GM18505 (cell line): ENCODE measurements at regions not wholly inside any gene's neighbourhood (a gene's known extent, or its start where the extent isn't known, plus 50 kb on each side); places are given as distances from the start of the nearest gene placed in this dataset.

Experiments used
- ATAC-seq: cut with Tn5 transposase; IDR thresholded peaks from one replicate; pipeline ENCODE4 v1.9.1; 2021; ENCODE audit not compliant: unreplicated experiment
- POLR2A ChIP-seq: IDR thresholded peaks from 4 replicates; pipeline ENCODE4 v1.6.1; 2011; ENCODE audit warnings: borderline replicate concordance; ENCODE audit not compliant: insufficient read depth, insufficient read length; ENCODE audit errors: extremely low read depth

DNA sequence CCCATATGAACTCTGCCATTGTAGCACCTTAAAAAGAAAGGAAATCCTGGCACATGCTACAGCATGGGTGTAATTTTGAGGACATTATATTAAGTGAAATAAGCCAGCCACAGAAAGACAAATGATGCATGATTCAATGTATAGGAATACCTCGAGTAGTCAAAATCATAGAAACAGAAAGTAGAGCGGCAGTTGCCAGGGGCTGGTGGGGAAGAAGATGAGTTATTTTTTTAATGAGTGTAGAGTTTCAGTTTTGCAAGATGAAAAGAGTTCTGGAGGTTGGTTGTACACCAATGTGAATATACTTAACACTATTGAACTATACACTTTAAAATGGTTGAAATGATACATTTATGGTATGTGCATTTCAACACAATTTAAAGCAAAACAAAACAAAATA lies 133.0 kb downstream of the ZDHHC21 start:
- ATAC-seq = no peak
- no peak for TF ChIP-seq POLR2A

DNA sequence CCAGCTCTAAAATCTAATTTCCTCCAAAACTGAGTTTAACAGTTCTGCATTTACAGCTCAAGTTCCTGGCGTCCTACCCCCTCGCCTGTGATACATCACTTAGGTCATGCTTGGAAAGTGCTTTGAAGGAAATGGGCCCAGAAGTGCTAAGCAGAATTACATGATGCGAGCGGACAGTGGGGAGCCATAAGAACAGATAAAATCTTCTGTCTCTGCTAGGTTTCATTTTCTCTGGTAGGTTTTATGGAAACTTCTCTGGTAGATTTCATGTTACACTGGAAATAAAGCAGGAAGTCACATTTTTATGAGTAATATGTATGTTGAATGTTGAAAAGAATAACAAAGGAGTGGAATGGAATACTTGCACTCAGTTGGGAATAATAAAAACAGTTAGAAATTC lies 138.3 kb downstream of the ZDHHC21 start:
- no peak for TF ChIP-seq POLR2A

DNA sequence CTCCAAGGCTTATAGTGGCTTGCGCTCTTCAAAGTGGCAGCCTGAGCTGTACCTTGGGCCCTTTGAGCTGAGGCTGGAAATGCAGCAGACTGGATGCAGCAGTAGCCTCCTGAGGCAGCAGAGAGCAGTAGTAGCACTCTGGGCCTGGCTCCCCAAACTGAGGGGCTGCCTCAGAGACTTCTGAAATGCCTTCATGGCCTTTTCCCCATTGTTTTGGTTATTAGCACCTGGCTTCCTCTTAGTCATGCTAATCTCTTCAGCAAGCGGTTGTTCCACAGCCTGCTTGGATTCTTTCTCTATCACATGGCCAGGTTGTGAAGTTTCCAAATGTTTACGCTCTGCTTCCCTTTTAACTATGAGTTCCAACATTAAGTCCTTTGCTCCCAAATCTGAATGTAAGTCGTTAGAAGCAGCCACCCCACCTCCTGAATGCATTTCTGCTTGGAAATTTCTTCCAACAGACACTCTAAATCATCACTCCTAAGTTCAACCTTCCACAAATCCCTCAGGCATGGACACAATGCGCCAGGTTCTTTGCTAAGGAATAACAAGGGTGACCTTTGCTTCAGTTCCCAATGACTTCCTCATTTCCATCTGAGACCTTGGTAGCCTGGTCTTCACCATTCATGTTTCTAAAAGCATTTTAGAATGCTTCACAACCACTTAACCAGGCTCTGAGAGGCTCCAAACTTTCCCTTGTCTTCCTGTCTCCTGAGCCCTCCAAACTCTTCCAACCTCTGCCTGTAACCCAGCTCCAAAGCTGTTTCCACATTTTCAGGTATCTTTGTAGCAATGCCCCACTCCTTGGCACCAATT lies 145.8 kb downstream of the ZDHHC21 start:
- ATAC-seq = no peak
- no peak for TF ChIP-seq POLR2A

More for the DNA sequence above, 138.3 kb downstream of the ZDHHC21 start:
- ATAC-seq = no peak

DNA sequence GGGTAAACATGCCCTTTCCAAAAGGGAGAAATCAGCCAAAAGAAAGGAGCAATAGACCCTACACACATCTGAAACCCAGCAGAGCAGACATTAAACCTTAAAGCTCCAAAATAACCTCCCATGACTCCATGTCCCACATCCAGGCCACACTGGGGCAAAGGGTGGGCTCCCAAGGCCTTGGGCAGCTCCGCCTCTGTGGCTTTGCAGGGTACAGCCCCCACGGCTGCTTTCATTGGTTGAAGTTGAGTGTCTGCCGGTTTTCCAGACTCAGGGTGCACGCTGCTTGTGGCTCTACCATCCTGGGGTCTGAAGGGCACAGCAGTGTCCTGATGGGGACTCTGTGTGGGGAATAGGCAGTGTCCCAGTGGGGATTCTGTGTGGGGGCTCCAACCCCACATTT lies 146.5 kb downstream of the ZDHHC21 start:
- ATAC-seq = no peak
- TF ChIP-seq POLR2A = no peak

DNA sequence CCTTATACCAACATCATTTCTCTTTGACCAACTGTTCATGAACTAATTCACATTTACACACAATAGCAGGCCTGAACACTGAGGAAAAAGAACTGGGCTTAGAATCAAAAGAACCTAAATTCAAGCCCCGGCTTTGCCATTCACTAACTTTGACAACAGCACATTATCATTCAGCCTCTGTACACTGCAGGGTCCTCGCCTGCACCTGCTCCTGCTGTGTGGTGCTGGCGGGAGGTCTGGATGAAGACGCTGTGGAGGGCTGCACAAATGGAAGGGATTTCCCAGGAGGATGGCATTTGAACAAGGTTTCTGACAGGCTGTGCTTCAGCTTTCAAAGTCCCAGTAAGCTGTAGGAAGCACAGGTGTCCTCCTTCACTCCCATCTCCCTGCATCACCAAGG lies 151.2 kb downstream of the ZDHHC21 start:
- ATAC-seq = no peak
- TF ChIP-seq POLR2A = no peak

DNA sequence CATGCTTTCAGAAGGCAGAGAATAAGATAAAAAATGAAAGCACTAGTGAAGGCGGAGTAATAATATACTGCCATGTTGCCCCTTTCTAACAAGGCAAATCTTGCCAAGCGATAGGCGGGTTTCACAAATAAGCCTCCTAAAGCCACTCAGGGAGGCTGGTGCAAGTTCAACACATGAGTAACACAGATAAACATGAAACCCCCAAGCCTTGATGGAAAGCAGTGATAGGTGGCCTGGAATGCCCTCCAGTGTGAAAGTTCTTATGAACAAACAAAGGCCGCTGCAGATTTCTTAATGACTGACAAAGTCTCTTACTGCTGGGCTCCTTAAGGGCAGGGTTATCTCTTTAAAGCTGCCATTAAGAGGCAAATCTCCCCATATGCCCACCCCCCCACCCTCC lies 154.7 kb downstream of the ZDHHC21 start:
- TF ChIP-seq POLR2A = no peak
- no peak for ATAC-seq

DNA sequence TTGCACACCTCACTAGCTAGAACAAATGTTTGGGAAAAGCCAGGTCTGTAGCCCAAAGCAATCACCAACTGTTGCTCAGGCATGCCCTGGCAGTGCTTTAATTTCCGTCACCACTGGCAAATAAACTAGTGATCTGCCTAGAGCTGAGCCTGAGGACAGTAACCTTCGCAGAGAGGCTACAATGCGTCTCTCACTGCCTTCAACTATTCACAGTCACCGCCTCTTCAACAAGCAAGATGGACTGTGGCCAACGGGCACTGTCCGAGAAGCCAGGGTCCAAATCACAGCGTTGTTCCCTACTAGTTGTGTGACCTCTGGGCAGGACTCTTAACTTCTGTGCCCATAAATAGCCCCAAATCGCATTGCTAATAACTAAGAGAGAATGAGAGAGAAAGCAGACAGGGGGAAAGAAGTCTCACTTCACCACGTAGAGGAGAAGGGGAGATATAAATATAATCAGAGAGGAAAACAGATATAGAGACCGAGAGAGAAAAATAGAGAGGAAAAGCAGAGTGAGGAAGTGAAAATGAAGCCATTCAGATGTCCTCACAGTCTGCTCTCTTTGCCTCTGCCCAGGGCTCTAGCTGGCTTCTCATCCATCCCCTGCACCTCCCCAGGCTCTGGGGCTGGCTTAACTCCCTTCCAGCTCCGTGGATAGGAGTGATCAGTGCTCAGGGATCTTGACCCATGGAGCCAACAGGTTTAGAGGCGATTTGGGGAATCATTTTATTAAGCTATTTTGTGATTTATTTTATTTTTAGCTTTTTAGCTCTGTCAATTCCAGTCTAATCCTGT lies 157.9 kb downstream of the ZDHHC21 start:
- no peak for TF ChIP-seq POLR2A

DNA sequence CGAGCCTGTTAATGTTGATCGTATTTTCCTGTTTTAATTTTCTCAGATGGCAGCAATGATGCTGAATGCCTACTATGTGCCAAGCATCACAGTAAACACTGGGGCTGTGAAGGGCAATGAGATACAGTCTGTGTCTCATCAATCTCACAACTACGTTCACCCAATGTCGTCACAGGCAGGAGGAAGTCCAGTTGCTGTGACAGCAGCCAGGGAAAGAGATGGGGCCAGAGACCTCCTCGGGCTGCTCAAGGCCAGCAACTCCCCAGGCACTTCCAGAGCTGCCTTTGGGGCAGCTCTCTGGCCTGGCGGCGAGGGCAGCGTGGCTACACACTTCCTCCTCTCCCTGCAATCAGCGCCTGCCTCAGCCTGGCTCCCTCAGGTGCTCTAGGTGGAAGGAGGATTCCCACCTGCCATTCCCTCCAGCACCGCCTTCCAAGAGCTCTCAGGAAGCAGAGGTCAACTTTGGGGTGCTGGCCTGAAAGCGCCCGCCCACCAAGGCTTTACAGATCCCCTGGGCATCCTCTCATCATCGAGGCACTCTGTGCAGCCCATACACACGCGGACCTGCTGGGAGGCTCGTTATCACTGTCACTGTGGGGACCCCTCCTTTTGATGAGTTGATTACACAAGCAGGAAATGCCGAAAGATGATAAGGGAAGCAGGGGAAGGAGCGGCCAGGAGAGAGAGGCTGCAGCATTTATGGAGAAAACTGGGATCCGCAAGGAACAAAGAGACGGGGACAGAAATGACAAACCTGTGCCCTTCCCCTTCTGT lies 159.2 kb downstream of the ZDHHC21 start:
- TF ChIP-seq POLR2A = no peak
- ATAC-seq = no peak

More for the DNA sequence above, 157.9 kb downstream of the ZDHHC21 start:
- no peak for ATAC-seq

DNA sequence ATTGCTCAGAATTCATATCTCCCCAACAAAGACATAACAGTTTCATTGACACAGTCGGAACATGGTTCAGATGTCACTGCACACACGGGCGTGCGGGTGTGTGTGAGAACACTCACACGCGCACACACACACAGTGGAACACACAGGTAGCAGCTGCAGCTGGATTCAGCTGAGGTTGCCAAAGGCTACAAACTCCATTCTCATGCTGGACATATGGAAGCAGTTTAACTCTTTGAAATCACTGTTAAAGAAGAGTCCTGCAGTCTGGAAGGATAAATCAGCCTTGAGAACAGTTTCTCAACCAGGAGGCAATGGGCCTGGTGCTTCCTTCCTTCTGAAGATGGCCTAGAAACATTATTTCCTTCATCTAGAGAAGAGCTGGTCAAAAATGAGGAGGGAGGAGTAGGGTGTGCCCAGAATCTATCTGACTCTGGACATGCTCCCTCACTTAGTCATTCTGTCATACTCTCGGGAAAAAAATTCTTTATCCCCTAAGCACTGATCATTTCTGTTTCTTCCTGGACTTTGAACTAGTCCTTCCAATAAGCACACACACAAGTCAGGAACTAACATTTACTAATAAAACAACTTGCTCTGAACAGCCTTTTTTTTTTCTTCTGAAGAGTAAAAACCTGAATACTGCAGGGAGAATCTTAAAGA lies 160.6 kb downstream of the ZDHHC21 start:
- no peak for TF ChIP-seq POLR2A
- no peak for ATAC-seq

DNA sequence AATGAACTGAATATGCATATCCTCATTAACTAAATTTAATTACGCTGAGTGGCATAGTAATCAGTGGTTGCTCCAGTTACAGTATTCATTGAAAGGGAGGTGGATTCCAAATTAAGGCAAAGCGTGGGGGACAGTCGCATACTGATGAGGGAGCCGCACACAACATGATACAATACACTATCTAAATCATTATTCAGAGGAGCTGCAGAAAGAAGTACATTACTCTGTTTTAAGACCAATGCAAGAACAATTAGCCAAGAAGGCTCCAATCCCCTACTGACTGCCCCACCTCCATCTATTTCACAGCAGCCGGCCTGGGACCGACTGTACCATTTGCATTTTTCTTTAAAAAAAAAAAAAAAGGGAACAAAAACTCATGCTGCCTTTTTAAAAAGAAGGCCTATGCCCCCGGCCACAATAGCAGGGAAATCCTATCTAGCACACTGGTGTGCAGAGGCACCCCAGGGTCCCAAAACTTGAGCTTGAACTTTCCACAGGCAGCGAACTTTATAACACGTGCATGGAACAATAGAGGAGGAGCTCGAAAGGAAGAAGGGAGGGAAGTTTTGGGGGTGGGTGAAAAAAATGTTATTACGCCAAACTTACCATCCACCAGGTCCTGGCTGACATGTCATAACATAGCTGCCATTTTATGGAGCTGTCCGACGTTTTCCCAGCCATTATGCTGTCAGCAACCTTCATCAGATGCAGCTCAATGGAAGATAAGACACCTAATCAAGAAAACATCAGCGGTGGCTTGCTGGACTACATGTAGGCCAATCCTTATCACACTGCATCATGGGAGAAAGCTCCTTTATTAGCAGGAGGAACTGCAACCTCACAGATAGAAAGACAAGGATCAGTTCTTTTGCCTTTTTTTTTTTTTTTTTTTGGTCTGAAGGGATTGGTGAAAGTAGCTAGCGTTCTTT lies 161.6 kb downstream of the ZDHHC21 start:
- ATAC-seq = no peak
- TF ChIP-seq POLR2A = no peak

DNA sequence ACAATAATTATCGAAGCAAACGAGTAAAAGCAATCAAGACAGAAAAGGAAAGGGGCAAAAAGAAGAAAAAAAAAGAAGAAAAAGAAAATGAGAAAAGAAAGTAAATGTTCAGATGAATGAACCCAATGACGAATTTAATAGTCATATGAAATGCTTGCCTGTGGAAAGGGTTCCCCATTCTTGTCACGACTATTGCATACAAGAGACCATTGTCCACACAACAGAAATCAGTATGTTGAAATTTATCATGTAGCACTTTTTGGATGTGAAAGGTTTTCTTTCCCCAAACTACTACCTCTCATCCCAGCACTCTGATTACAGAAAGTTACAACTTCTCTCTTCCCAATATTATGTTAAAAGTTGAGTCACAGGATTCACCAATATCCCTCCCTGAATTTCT lies 162.4 kb downstream of the ZDHHC21 start:
- no peak for ATAC-seq
- no peak for TF ChIP-seq POLR2A

DNA sequence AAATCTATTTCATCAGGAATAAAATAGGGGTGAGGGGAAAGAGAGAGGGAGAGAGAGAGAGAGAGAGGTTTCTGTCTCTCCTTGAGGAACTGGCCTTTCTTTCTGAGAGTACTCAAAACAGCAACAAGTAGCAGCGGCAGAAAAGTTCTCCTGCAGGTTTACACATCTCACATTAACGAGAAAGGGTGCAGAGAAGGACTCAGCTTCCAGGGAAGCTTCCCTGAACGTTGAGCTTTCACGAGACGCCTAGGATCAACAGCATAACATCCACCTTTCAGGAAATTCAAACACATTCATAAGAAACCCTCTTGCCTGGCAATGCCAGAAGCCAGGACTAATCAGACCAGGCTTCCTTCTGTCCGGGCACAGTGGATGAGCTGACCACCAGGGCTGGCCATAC lies 162.9 kb downstream of the ZDHHC21 start:
- no peak for ATAC-seq
- no peak for TF ChIP-seq POLR2A
